Endodermal cell (in vitro differentiated cells): ENCODE measurements at regions not wholly inside any gene's neighbourhood (a gene's known extent, or its start where the extent isn't known, plus 50 kb on each side); places are given as distances from the start of the nearest gene placed in this dataset.

Source experiments
- DNase-seq: peaks from one replicate; pipeline ENCODE4 v3.0.0-alpha.2; 2017
- H3K27ac ChIP-seq: 2 replicates; pipeline ENCODE4 v1.5.1; 2013; ENCODE audit warnings: mild to moderate bottlenecking, low read depth, low read length, moderate library complexity
- H3K27me3 ChIP-seq: 2 replicates; pipeline ENCODE4 v1.6.1; 2013; ENCODE audit warnings: mild to moderate bottlenecking, low read length, moderate library complexity; ENCODE audit not compliant: insufficient read depth, control insufficient read depth, poor library complexity, severe bottlenecking
- H3K36me3 ChIP-seq: 2 replicates; pipeline ENCODE4 v1.7.0; 2013; ENCODE audit warnings: mild to moderate bottlenecking, low read length, moderate library complexity; ENCODE audit not compliant: control insufficient read depth, insufficient read depth
- H3K4me1 ChIP-seq: one replicate; pipeline ENCODE4 v1.7.0; 2013; ENCODE audit warnings: low read length; ENCODE audit not compliant: control insufficient read depth, insufficient read depth
- H3K4me3 ChIP-seq: 2 replicates; pipeline ENCODE4 v1.5.1; 2013; ENCODE audit warnings: mild to moderate bottlenecking, low read length, moderate library complexity
- H3K9ac ChIP-seq: 2 replicates; pipeline ENCODE4 v1.6.1; 2013; ENCODE audit warnings: mild to moderate bottlenecking, low read length, moderate library complexity; ENCODE audit not compliant: poor library complexity, severe bottlenecking; ENCODE audit errors: extremely low read depth
- H3K9me3 ChIP-seq: 2 replicates; pipeline ENCODE4 v1.6.1; 2013; ENCODE audit warnings: mild to moderate bottlenecking, low read length, moderate library complexity; ENCODE audit not compliant: control insufficient read depth
- H3K27ac Mint-ChIP-seq: 2 replicates; pipeline ENCODE4 v1.8.0; 2020; ENCODE audit warnings: mixed read lengths
- H3K27me3 Mint-ChIP-seq: 2 replicates; pipeline ENCODE4 v1.8.0; 2021; ENCODE audit warnings: mild to moderate bottlenecking, mixed read lengths; ENCODE audit not compliant: insufficient read depth
- H3K36me3 Mint-ChIP-seq: 2 replicates; pipeline ENCODE4 v1.8.0; 2020; ENCODE audit warnings: low read depth, mixed read lengths
- H3K4me1 Mint-ChIP-seq: 2 replicates; pipeline ENCODE4 v1.8.0; 2020; ENCODE audit warnings: mixed read lengths
- H3K4me3 Mint-ChIP-seq: 2 replicates; pipeline ENCODE4 v1.8.0; 2020; ENCODE audit warnings: mild to moderate bottlenecking, moderate library complexity, mixed read lengths
- H3K9me3 Mint-ChIP-seq: 2 replicates; pipeline ENCODE4 v1.8.0; 2020; ENCODE audit warnings: mild to moderate bottlenecking, mixed read lengths
- CTCF ChIP-seq: fragments of 200-600 bp; sonication (generic); conservative IDR thresholded peaks from 2 replicates; pipeline ENCODE4 v1.5.0; 2021; ENCODE audit warnings: antibody characterized with exemption, mild to moderate bottlenecking
- WGBS, 2 experiments: methylation state at CpG; one replicate each; pipeline versions ENCODE4 v1.1.5 to v1.1.7; 2013; ENCODE audit warnings: missing lambda C conversion rate in 2 of 2, mixed read lengths in 1 of 2; ENCODE audit not compliant: insufficient coverage in 1 of 2, insufficient read length in 1 of 2; 5-methylcytosine and 5-hydroxymethylcytosine counted together

DNA sequence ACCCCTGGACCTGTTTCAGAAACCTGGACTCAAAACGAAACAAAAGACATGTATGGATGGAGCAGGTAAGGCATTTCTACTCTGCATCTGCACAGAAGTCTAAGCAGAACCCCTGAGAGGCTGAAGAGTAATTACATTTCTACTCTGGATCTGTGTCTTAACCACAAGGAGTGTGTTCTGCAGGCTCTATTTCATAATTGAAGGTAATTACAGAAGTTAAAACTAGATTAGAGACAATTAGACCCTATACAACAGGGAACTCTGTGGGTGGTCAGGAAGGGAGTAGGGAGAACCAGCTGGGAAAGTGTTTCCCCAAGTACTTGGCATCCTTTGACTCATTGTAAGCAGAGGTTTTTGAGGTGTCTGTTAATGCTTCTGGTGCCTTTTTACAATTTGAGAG, 69.8 kb downstream of the IGSF1 start:
- H3K9ac ChIP-seq = no peak overlapping the region
- no peak overlapping the region for H3K4me3 Mint-ChIP-seq
- H3K9me3 Mint-ChIP-seq = no peaks in the 10 kb centered on the region
- no peak for TF ChIP-seq CTCF
- H3K27me3 ChIP-seq = peaks cover 17% of the 10 kb centered on the region
- H3K27ac ChIP-seq = no peak overlapping the region
- no peaks in the 10 kb centered on the region for H3K36me3 ChIP-seq
- no peaks in the 10 kb centered on the region for H3K36me3 Mint-ChIP-seq
- no peak for DNase-seq
- no peaks in the 10 kb centered on the region for H3K4me1 ChIP-seq
- H3K4me1 Mint-ChIP-seq = peaks cover 17% of the 10 kb centered on the region
- H3K27ac Mint-ChIP-seq = no peak overlapping the region
- H3K4me3 ChIP-seq = no peak overlapping the region
- no peaks in the 10 kb centered on the region for H3K9me3 ChIP-seq
- peaks cover 38% of the 10 kb centered on the region for H3K27me3 Mint-ChIP-seq
- WGBS, 2 experiments = 100% methylated on average over 1 of the region's 1 CpG; no CpG with 5 or more reads in 1 of the 2 experiments

DNA sequence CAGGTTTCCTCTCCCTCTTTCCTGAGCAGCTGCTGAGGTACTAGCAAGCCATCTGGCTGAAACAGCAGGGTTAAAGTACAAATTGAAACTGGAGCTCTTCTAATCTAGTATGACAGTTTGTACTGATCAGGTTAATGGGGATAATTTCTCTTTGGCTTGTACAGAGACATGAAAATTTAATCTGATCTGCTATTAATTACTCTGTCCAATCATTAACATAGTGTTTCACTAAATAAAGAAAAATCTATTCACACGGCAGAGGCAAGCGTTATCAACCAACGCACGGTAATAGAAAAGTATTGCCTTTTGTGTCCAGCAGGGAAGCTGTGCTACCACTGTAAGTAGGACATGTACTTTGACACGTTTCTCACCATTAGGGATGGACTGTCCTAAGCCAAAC, 71.1 kb downstream of the IGSF1 start:
- 89% methylated on average over 5 of the region's 5 CpGs; no CpG with 5 or more reads in 1 of the 2 experiments for WGBS, 2 experiments
- peaks cover 17% of the 10 kb centered on the region for H3K27me3 ChIP-seq
- no peak overlapping the region for H3K9ac ChIP-seq
- no peaks in the 10 kb centered on the region for H3K9me3 ChIP-seq
- H3K4me3 ChIP-seq = no peak overlapping the region
- TF ChIP-seq CTCF = peak; percentile 57
- H3K27ac ChIP-seq = no peak overlapping the region
- Mint-ChIP-seq H3K36me3 (no peaks in the 10 kb centered on the region), H3K27ac (no peak overlapping the region), H3K9me3 (no peaks in the 10 kb centered on the region), H3K4me1 (peaks cover 24% of the 10 kb centered on the region), H3K4me3 (no peak overlapping the region), H3K27me3 (peaks cover 46% of the 10 kb centered on the region)
- H3K36me3 ChIP-seq = no peaks in the 10 kb centered on the region
- no peaks in the 10 kb centered on the region for H3K4me1 ChIP-seq
- no peak for DNase-seq

DNA sequence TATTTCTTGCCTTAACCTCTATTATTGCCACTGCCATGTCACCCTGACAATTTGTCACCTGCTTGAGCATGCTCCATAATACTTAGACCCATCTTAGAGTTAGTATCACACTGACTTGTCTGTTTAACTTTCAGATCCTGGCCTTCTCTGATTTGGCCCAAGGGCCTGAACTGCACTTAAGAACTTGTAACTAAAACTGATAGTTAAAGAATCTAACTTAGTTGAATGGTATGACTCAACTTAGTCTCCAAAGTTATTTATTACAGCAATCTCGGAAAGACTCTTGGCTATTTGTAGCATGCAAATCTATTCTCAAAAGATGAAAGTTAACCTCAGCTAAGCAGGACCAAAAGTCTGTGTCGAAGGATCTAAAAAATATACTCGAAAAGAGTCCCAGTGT, 72.3 kb downstream of the IGSF1 start:
- H3K4me1 Mint-ChIP-seq = peaks cover 30% of the 10 kb centered on the region
- no peaks in the 10 kb centered on the region for H3K9me3 Mint-ChIP-seq
- TF ChIP-seq CTCF = no peak
- peaks cover 21% of the 10 kb centered on the region for H3K27me3 ChIP-seq
- no peaks in the 10 kb centered on the region for H3K36me3 Mint-ChIP-seq
- H3K4me3 ChIP-seq = no peak overlapping the region
- DNase-seq = no peak
- no peak overlapping the region for H3K9ac ChIP-seq
- H3K36me3 ChIP-seq = no peaks in the 10 kb centered on the region
- H3K27me3 Mint-ChIP-seq = peaks cover 56% of the 10 kb centered on the region
- H3K27ac Mint-ChIP-seq = no peak overlapping the region
- H3K9me3 ChIP-seq = no peaks in the 10 kb centered on the region
- H3K4me1 ChIP-seq = no peaks in the 10 kb centered on the region
- WGBS, 2 experiments = 73 to 94% methylated on average over 3 of the region's 3 CpGs
- H3K27ac ChIP-seq = no peak overlapping the region
- no peak overlapping the region for H3K4me3 Mint-ChIP-seq
